ENCODE measurements at regions not wholly inside any gene's neighbourhood (a gene's known extent, or its start where the extent isn't known, plus 50 kb on each side); places are given as distances from the start of the nearest gene placed in this dataset.

DNA sequence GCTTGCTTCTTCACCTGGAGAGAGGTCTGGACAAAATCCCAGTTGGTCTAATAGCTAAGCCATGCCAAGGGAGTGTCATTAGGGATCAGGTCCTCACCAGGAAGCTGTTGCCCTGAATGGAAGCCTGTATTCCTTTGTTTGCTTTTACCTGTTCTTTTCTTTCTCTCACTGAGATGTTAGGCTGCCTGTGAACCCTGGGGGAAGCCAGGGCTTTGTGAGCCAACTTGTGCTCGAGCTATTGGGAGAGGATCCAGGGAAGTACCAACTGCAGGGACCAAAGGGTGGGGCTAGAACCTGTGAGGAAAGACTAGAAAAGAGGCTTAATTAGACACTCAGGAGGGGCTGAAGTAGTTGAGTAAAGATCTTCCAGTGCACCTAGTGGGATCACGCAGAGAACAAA is 451.2 kb upstream of the TLE4 start:
- no peak for DNase-seq (ENCODE audit: low spot score)
- no peak for ATAC-seq

DNA sequence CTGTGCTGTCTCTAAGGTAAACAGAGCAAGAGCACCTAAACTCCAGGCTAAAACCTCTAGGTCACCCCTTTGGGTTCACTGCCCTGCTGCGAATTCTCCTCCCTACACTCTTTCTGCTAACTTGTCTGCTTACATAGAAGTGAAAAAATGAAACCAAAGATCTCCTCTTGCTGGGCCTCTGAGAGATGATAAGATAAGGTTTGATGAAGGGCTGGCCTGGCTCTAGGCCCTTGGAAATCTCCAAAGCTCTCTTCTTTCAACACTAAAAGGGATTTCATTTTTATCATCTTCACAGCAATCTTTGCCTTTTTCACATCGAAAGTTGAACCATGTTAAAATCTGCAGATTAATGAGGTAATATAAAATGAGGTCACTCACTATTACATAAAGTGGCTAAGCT is 450.8 kb upstream of the TLE4 start:
- ATAC-seq (no peak), DNase-seq (ENCODE audit: low spot score) (no peak)

DNA sequence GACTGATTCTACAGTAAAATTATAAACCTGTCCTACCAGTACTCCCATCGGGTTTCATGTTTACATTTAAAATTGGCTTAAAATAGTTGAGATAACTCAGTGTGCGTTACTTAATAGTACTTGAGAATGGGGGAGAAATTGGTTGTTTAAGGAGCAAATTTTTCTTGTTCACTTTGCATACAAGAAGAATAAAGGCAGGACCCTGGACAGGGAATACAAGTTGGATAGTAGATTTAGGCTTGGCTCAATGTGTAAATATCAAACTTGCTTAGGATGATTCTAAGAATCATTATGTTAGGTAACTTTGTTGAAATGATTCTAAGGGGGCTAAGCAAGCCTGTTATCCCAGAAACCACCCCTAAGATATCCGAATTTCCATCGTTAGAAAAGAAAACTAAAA is 448.4 kb upstream of the TLE4 start:
- DNase-seq (ENCODE audit: low spot score) (no peak), ATAC-seq (no peak)

GRCh38 chr9:79127661-79128060 is 444.1 kb upstream of the TLE4 start:
- ATAC-seq: no peak
- DNase-seq (ENCODE audit: low spot score): no peak

DNA sequence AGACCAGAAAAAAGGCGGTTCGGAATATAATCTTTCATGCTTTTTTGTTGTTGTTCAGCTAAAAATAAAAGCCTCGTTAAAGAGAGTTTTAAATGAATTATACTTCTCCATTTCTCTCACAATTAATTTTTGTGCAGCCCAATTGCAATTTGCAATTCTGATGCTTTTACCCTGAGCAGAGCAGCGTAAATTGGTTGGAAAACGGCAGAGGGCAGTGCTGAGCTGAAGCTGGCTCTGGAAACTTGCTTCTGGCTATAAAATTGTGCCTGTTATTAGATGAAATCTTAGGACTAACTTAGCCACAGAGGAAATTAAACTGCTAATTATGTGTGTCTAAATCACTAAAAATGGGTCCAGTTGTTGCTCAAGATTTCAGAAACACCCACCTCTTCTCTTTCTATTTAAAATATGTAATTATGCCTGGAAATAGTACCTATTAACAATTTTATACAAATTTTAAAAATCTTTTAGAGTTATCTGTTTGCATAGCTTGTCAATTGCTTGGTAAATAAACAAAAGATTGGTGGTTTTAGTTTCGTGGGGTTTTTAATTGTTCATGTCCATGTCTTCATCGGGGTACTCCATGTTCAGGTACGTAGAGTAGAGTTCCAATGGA is 441.8 kb upstream of the TLE4 start:
- ATAC-seq (peak; percentile 76), DNase-seq (ENCODE audit: low spot score) (no peak)

- no peak for DNase-seq (ENCODE audit: low spot score)
- no peak for ATAC-seq
These were observed 440.5 kb upstream of the TLE4 start for GRCh38 chr9:79131246-79131774.

GRCh38 chr9:79131824-79132377 is 439.9 kb upstream of the TLE4 start:
- DNase-seq (ENCODE audit: low spot score) (no peak), ATAC-seq (no peak)

DNA sequence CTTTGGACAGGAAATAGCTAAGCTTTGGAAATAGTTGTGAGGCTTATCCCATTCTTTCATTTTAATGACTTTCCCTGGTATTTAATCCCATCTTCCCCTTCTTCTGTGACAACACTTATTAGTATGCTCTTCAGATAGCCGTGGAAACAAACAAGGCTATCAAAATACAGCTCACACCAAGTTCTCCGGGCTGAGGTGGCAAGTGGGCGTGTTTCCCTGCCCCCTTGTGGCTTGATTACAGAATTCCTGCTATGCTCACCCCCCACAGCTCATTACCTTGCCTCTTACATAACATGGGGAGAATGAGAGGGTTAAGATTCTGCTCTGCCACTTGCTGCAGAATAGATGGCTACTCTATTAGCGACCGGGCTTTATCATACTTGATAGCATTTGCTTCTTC is 437.1 kb upstream of the TLE4 start:
- ATAC-seq (no peak), DNase-seq (ENCODE audit: low spot score) (no peak)

GRCh38 chr9:79135681-79136415 is 435.9 kb upstream of the TLE4 start:
- ATAC-seq (no peak), DNase-seq (ENCODE audit: low spot score) (no peak)

- DNase-seq (ENCODE audit: low spot score): no peak
- no peak for ATAC-seq
These were observed 431.0 kb upstream of the TLE4 start for GRCh38 chr9:79140751-79141150.

GRCh38 chr9:79143211-79143610 is 428.6 kb upstream of the TLE4 start:
- no peak for DNase-seq (ENCODE audit: low spot score)
- no peak for ATAC-seq

- DNase-seq (ENCODE audit: low spot score): no peak
- no peak for ATAC-seq
These were observed 426.3 kb upstream of the TLE4 start for GRCh38 chr9:79145442-79145841.

DNA sequence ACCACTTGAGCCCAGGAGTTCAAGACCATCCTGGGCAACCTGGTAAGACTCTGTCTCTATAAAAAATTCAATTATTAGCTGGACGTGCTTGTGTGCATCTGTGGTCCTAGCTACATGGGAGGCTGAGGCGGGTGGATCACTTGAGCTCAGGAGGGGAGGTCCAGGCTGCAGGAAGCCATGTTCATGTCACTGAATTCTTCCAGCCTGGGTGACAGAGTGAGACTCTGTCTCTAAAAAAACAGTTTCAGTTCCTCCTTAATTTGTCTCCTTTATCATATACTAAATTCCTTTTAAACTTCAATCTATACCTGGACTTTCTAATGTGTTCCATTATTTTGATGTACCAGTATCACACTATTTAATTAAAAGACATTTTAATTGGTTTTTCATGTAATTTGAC is 422.2 kb upstream of the TLE4 start:
- no peak for ATAC-seq
- DNase-seq (ENCODE audit: low spot score): no peak

GRCh38 chr9:79151791-79152190 is 420.0 kb upstream of the TLE4 start:
- DNase-seq (ENCODE audit: low spot score): no peak
- ATAC-seq: no peak

DNA sequence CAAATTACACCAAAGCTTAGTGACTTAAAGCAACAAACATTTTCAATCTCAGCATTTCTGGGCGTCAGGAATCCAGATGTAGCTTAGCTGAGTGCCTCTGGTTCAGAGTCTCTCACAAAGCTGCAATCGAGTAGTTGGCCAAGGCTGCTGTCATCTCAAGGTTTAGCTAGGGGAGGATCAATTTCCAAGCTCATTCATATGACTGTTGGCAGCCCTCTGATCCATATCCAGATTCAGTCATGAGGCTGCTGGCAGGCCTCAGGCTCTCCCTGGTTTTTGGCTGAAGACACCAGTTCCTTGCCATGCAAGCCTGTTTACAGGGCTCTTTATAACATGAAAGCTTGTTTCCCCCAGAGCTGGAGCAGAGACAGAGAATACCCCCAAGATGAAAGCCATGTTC is 419.5 kb upstream of the TLE4 start:
- ATAC-seq: no peak
- no peak for DNase-seq (ENCODE audit: low spot score)

- DNase-seq (ENCODE audit: low spot score): no peak
- no peak for ATAC-seq
These were observed 417.0 kb upstream of the TLE4 start for GRCh38 chr9:79154806-79155205.

DNA sequence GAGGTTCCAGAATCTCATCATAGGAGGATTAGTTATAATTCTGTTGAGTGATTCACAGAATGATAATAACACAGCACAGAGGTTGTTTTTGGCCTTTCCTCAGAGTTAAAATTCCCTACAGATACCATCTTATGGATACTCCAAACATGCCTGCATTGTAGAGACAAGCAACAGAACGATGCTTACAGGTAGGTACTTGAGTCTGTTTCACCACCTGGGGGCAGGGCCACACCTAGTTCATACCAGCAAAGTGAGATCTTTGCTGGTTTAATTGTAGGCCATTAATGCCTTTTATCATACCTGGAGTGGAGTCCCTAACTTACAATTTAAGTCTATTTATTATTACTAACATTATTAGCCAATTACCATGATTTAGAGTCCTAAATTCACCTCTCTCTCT is 416.5 kb upstream of the TLE4 start:
- ATAC-seq (no peak), DNase-seq (ENCODE audit: low spot score) (no peak)

- ATAC-seq: no peak
- no peak for DNase-seq (ENCODE audit: low spot score)
These were observed 408.2 kb upstream of the TLE4 start for GRCh38 chr9:79163544-79163943.

DNA sequence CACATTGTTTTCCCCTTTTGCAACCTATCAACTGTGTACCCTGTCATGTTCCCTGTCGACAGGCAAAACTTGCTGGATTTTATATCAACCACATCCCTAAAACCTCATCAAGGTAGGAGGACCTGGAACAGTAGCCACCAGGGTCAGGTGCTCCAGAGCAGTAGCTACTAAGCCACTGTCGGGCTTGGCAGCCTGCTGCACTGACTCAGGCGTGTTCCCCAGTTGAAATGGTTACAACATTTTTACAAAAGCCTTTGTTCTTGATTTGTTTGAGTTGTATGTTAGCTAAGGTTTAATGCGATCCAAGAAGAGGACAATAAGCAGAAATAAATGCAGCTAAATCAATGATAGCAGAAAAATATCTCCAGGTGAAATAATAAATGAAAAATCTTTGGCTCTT is 407.4 kb upstream of the TLE4 start:
- DNase-seq (ENCODE audit: low spot score) (no peak), ATAC-seq (no peak)

DNA sequence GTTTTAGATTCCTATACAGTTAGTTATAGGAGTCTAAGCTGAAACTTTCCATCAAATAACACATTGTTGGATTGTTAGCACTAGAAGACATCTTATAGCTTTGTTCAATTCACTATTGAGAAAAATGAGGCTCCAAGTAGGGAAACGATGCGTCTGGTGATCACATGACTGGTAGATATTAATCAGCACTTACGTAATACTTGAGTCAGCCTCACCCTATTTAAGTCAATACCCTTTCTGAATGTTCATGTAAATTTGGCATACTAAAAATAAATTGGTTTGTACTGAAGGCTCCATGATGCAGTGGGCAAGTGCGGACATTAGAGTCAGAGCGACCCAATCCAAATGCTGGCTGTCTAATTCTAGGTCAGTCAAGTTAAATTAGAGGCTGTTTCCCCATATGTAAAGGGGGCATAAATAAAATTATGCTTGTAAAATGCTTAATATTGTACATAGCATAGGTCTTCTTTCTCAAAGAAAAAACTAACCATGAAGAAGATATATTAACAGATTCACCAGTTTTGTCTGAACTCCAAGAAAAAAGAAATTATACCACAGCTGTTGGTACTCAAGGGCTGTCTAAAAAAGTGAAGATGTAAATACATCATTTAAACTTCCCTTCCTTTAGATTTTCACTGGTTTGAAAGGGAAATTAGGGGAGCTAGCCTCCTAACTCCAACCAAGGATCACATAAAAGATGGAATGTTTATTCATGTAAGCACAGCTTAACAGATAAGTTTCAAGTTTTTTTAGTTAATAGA is 406.6 kb upstream of the TLE4 start:
- no peak for DNase-seq (ENCODE audit: low spot score)
- ATAC-seq: no peak

DNA sequence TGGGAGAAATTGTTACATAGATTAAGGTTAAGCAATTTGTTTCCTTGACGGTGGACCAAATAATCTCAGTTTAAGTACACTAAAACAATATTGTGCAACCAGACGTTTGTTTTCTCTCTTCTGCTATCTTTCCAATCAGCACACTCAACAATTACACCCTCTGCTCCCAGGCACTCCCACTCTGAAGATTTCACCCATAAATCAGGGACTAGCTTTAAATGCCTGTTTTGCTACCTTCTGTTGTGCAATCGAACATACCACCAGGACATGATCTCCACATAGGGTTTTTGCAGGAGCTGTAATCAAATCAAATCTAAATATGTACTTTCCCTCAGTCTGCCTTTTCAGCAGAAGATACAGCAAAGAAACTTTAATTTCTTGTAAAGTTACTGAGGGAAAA is 405.8 kb upstream of the TLE4 start:
- no peak for DNase-seq (ENCODE audit: low spot score)
- ATAC-seq: no peak

DNA sequence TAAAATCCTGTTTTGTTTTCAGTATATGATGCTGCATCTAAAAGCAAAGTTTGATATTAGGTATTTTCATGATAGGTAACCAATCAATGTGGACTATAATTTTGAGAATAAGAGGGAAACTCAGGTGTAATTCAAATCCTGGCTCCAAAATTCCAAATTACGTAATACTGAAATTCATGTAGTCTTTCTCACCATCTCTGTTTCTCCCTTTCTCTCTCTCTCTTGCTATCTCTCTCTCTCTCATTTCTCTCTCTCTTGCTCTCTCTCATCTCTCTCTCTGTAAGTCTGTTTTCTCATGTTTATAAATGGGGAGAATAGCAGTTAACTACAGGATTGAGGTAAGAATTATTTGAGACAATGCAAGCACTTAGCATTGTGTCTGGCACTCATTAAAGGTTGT is 401.1 kb upstream of the TLE4 start:
- DNase-seq (ENCODE audit: low spot score): no peak
- no peak for ATAC-seq
